H1 (cell line): ENCODE measurements at regions not wholly inside any gene's neighbourhood (a gene's known extent, or its start where the extent isn't known, plus 50 kb on each side); places are given as distances from the start of the nearest gene placed in this dataset.

Source experiments
- ATF2 ChIP-seq: IDR thresholded peaks from 2 replicates; pipeline ENCODE4 v1.6.1; 2012; ENCODE audit warnings: low read length, inconsistent platforms
- CHD2 ChIP-seq: IDR thresholded peaks from 2 replicates; pipeline ENCODE4 v1.6.1; 2012; ENCODE audit warnings: low read length, improper control_type of control experiment
- CREB1 ChIP-seq: IDR thresholded peaks from 2 replicates; pipeline ENCODE4 v1.6.1; 2012; ENCODE audit warnings: inconsistent platforms
- CTCF ChIP-seq, 3 experiments: IDR thresholded peaks; 1 replicate in 2 of 3; 2 replicates in 1 of 3; pipeline versions ENCODE4 v1.5.1 to v1.6.1; 2011; ENCODE audit warnings: low read length in 3 of 3, mild to moderate bottlenecking in 3 of 3, inconsistent platforms in 2 of 3, low read depth in 1 of 3, moderate library complexity in 1 of 3; ENCODE audit not compliant: insufficient read depth in 1 of 3; ENCODE audit errors: control extremely low read depth in 1 of 3
- GTF2F1 ChIP-seq: IDR thresholded peaks from 2 replicates; pipeline ENCODE4 v1.6.1; 2012; ENCODE audit warnings: low read depth, low read length, improper control_type of control experiment, borderline replicate concordance
- JUND ChIP-seq: IDR thresholded peaks from 2 replicates; pipeline ENCODE4 v1.6.1; 2011; ENCODE audit warnings: mild to moderate bottlenecking, improper control_type of control experiment, low read length
- KDM5A ChIP-seq: fragments of 200-600 bp; IDR thresholded peaks from 2 replicates; pipeline ENCODE4 v1.7.1; 2012; ENCODE audit warnings: mild to moderate bottlenecking, low read length, inconsistent platforms, mixed read lengths
- NANOG ChIP-seq: IDR thresholded peaks from 2 replicates; pipeline ENCODE4 v1.6.1; 2011; ENCODE audit warnings: low read length, low read depth, mild to moderate bottlenecking, inconsistent platforms; ENCODE audit not compliant: insufficient read depth, poor library complexity, severe bottlenecking
- POLR2AphosphoS5 ChIP-seq: IDR thresholded peaks from 2 replicates; pipeline ENCODE4 v1.6.1; 2011; ENCODE audit warnings: low read depth, low read length
- SIRT6 ChIP-seq: IDR thresholded peaks from one replicate; pipeline ENCODE4 v1.7.1; 2012; ENCODE audit warnings: low read length, inconsistent platforms
- SP1 ChIP-seq: IDR thresholded peaks from 2 replicates; pipeline ENCODE4 v1.6.1; 2011; ENCODE audit warnings: low read depth, low read length
- USF2 ChIP-seq: IDR thresholded peaks from 2 replicates; pipeline ENCODE4 v1.6.1; 2011; ENCODE audit warnings: low read length, improper control_type of control experiment

GRCh38 chr13:70959035-70959775 is 851.0 kb upstream of the KLHL1 start:
- no peak for TF ChIP-seq SIRT6
- TF ChIP-seq USF2: no peak
- TF ChIP-seq GTF2F1: no peak
- no peak for TF ChIP-seq CTCF (IDR thresholded peaks at IDR 0.05; ENCODE audit: control extremely low read depth in 1 of 3, insufficient read depth in 1 of 3, low read depth in 1 of 3, low read length in 3 of 3)
- TF ChIP-seq POLR2AphosphoS5: no peak
- TF ChIP-seq CHD2: no peak
- TF ChIP-seq KDM5A: no peak
- TF ChIP-seq CREB1: no peak
- no peak for TF ChIP-seq JUND
- TF ChIP-seq ATF2: no peak
- no peak for TF ChIP-seq SP1
- TF ChIP-seq NANOG: no peak
